Neutrophil (primary cell): ENCODE measurements at regions not wholly inside any gene's neighbourhood (a gene's known extent, or its start where the extent isn't known, plus 50 kb on each side); places are given as distances from the start of the nearest gene placed in this dataset.

Experiments
- H3K27ac ChIP-seq: fragments of 200-600 bp; sonication (generic); 2 replicates; pipeline ENCODE4 v1.5.1; 2016; ENCODE audit warnings: mild to moderate bottlenecking, moderate library complexity
- H3K27me3 ChIP-seq: fragments of 200-600 bp; sonication (generic); 2 replicates; pipeline ENCODE4 v1.6.0; 2016; ENCODE audit warnings: mild to moderate bottlenecking
- H3K36me3 ChIP-seq: fragments of 200-600 bp; sonication (generic); 2 replicates; pipeline ENCODE4 v1.5.1; 2017
- H3K4me1 ChIP-seq, 2 experiments: fragments of 200-600 bp in 1 of 2; sonication (generic) in 1 of 2; 1 replicate in 1 of 2; 2 replicates in 1 of 2; pipeline versions ENCODE4 v1.5.1 to v1.6.1; 2013 to 2016; ENCODE audit warnings: low read depth in 1 of 2, low read length in 1 of 2, mild to moderate bottlenecking in 1 of 2, moderate library complexity in 1 of 2; ENCODE audit not compliant: control insufficient read depth in 1 of 2, insufficient read depth in 1 of 2
- H3K4me3 ChIP-seq, 2 experiments: fragments of 200-600 bp in 1 of 2; sonication (generic) in 1 of 2; 1 replicate in 1 of 2; 2 replicates in 1 of 2; pipeline ENCODE4 v1.5.1; 2013 to 2016; ENCODE audit warnings: low read depth in 1 of 2, low read length in 1 of 2, mild to moderate bottlenecking in 1 of 2, moderate library complexity in 1 of 2
- H3K9me3 ChIP-seq: fragments of 200-600 bp; sonication (generic); 2 replicates; pipeline ENCODE4 v1.5.1; 2016
- CTCF ChIP-seq: fragments of 200-600 bp; sonication (generic); IDR thresholded peaks from 2 replicates; pipeline ENCODE4 v1.5.1; 2016; ENCODE audit warnings: antibody characterized with exemption

- Histone ChIP-seq H3K36me3 (no peaks in the 10 kb centered on the region), H3K27ac (no peak overlapping the region), H3K9me3 (no peaks in the 10 kb centered on the region), H3K4me1 (no peaks in the 10 kb centered on the region), H3K27me3 (no peaks in the 10 kb centered on the region), H3K4me3 (no peak overlapping the region)
- no peak for TF ChIP-seq CTCF
Measured at GRCh38 chr2:3040066-3040428, 337.6 kb downstream of the EIPR1 start.

GRCh38 chr2:3039188-3040065 is 338.2 kb downstream of the EIPR1 start:
- no peak overlapping the region for H3K27ac ChIP-seq
- no peak for TF ChIP-seq CTCF
- H3K9me3 ChIP-seq, result no peaks in the 10 kb centered on the region
- H3K4me3 ChIP-seq, result no peak overlapping the region
- no peaks in the 10 kb centered on the region for H3K4me1 ChIP-seq
- no peaks in the 10 kb centered on the region for H3K27me3 ChIP-seq
- H3K36me3 ChIP-seq, result no peaks in the 10 kb centered on the region

GRCh38 chr2:3038636-3039035 is 339.0 kb downstream of the EIPR1 start:
- Histone ChIP-seq H3K27me3 (no peaks in the 10 kb centered on the region), H3K27ac (no peak overlapping the region), H3K4me3 (no peak overlapping the region), H3K4me1 (no peaks in the 10 kb centered on the region), H3K36me3 (no peaks in the 10 kb centered on the region), H3K9me3 (no peaks in the 10 kb centered on the region)
- TF ChIP-seq CTCF, result no peak

GRCh38 chr2:3037196-3038194 is 340.1 kb downstream of the EIPR1 start:
- Histone ChIP-seq H3K9me3 (no peaks in the 10 kb centered on the region), H3K4me1 (no peaks in the 10 kb centered on the region), H3K36me3 (no peaks in the 10 kb centered on the region), H3K27me3 (no peaks in the 10 kb centered on the region), H3K4me3 (no peak overlapping the region), H3K27ac (no peak overlapping the region)
- TF ChIP-seq CTCF, result no peak

GRCh38 chr2:3036432-3037125 is 341.0 kb downstream of the EIPR1 start:
- no peak for TF ChIP-seq CTCF
- Histone ChIP-seq H3K36me3 (no peaks in the 10 kb centered on the region), H3K27me3 (no peaks in the 10 kb centered on the region), H3K27ac (no peak overlapping the region), H3K9me3 (no peaks in the 10 kb centered on the region), H3K4me1 (no peaks in the 10 kb centered on the region), H3K4me3 (no peak overlapping the region)
